ENCODE measurements at regions not wholly inside any gene's neighbourhood (a gene's known extent, or its start where the extent isn't known, plus 50 kb on each side); places are given as distances from the start of the nearest gene placed in this dataset.

DNA sequence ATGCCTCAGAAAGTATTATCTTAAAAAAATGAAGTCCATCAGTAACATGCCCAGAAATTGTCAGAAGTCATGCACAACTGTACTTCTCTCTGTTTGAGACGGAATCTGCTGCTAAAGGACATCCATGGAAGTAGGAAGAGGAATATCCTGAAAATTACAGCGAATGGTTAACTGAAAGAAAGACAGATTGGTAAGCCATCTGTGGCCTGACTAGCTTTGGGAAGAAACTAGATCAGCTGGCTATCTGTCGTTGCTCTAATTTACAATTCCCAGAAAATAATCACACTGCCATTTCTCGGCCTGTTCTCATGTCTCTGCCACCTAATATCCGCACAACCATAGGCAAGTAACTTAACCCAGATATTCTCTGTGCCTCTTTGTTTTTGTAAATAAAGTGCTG lies 496.5 kb downstream of the PCDH19 start:
- TF ChIP-seq POLR2AphosphoS5 (IDR thresholded peaks at IDR 0.05; ENCODE audit: borderline replicate concordance, low read depth, low read length) (no peak), EZH2 (IDR thresholded peaks at IDR 0.05) (no peak)
